ENCODE measurements at regions not wholly inside any gene's neighbourhood (a gene's known extent, or its start where the extent isn't known, plus 50 kb on each side); places are given as distances from the start of the nearest gene placed in this dataset.

- H3K4me1 Mint-ChIP-seq, result peaks cover 4% of the 10 kb centered on the region
- intact Hi-C loops (cut with DNase I, micrococcal nuclease), result no loop called here
- DNase-seq (no peak), ATAC-seq (no peak)
- H3K27me3 Mint-ChIP-seq, result peaks cover 5% of the 10 kb centered on the region
- H3K9me3 Mint-ChIP-seq (ENCODE audit: low read depth), result peaks cover 3% of the 10 kb centered on the region
- no peak overlapping the region for H3K4me3 Mint-ChIP-seq
- CTCF ChIA-PET, result interaction anchor here (0.9 to 1.6 kb wide), 2 partner anchors 22 to 35 kb away, joined by 3 to 5 read pairs; no protein-coding TSS in a partner anchor
- H3K27ac Mint-ChIP-seq, result no peak overlapping the region
- H3K36me3 Mint-ChIP-seq (ENCODE audit: low read depth), result no peaks in the 10 kb centered on the region
- POLR2A ChIA-PET, result no interaction called here
Observed at GRCh38 chr6:53446151-53446550, 97.4 kb upstream of the ELOVL5 start.

GRCh38 chr6:53441761-53442160 is 93.0 kb upstream of the ELOVL5 start:
- no peaks in the 10 kb centered on the region for H3K9me3 Mint-ChIP-seq (ENCODE audit: low read depth)
- POLR2A ChIA-PET, result no interaction called here
- DNase-seq, result no peak
- peaks cover 19% of the 10 kb centered on the region for H3K4me1 Mint-ChIP-seq
- peaks cover 5% of the 10 kb centered on the region for H3K27me3 Mint-ChIP-seq
- intact Hi-C loops (cut with DNase I, micrococcal nuclease), result loop anchor here (1.0 to 5.0 kb wide), 3 partner anchors 14 to 51 kb away; no protein-coding TSS in a partner anchor
- no peak overlapping the region for H3K4me3 Mint-ChIP-seq
- no peak for ATAC-seq
- no peak overlapping the region for H3K27ac Mint-ChIP-seq
- CTCF ChIA-PET, result interaction anchor here (0.9 to 1.8 kb wide), 3 partner anchors 14 to 269 kb away, joined by 3 to 9 read pairs (median 5); no protein-coding TSS in a partner anchor
- H3K36me3 Mint-ChIP-seq (ENCODE audit: low read depth), result no peaks in the 10 kb centered on the region

- intact Hi-C loops (cut with DNase I, micrococcal nuclease), result loop anchor here (1.0 to 5.0 kb wide), 3 partner anchors 14 to 52 kb away; no protein-coding TSS in a partner anchor
- H3K4me1 Mint-ChIP-seq, result peaks cover 22% of the 10 kb centered on the region
Observed at GRCh38 chr6:53441035-53441493, 92.3 kb upstream of the ELOVL5 start.

GRCh38 chr6:53440336-53440945 is 91.7 kb upstream of the ELOVL5 start:
- Mint-ChIP-seq H3K9me3 (ENCODE audit: low read depth) (no peaks in the 10 kb centered on the region), H3K27ac (no peak overlapping the region), H3K27me3 (peaks cover 5% of the 10 kb centered on the region), H3K36me3 (ENCODE audit: low read depth) (no peaks in the 10 kb centered on the region), H3K4me1 (peaks cover 22% of the 10 kb centered on the region), H3K4me3 (no peak overlapping the region)
- intact Hi-C loops (cut with DNase I, micrococcal nuclease), result loop anchor here (2.0 to 5.0 kb wide), 2 partner anchors 42 to 52 kb away; no protein-coding TSS in a partner anchor
- ChIA-PET CTCF (interaction anchor here (1.8 to 2.2 kb wide), 2 partner anchors 12 to 268 kb away, joined by 4 to 9 read pairs; no protein-coding TSS in a partner anchor), POLR2A (interaction anchor here (0.5 to 0.7 kb wide), 3 partner anchors 18 to 422 kb away, joined by 3 read pairs; no protein-coding TSS in a partner anchor)
- no peak for DNase-seq
- ATAC-seq, result no peak

More at GRCh38 chr6:53441035-53441493, 92.3 kb upstream of the ELOVL5 start:
- no peaks in the 10 kb centered on the region for H3K9me3 Mint-ChIP-seq (ENCODE audit: low read depth)
- no peak overlapping the region for H3K27ac Mint-ChIP-seq
- H3K36me3 Mint-ChIP-seq (ENCODE audit: low read depth), result no peaks in the 10 kb centered on the region
- H3K27me3 Mint-ChIP-seq, result peaks cover 5% of the 10 kb centered on the region
- ChIA-PET POLR2A (interaction anchor here (0.5 to 0.7 kb wide), 3 partner anchors 17 to 423 kb away, joined by 3 read pairs; no protein-coding TSS in a partner anchor), CTCF (interaction anchor here (1.8 to 2.2 kb wide), 2 partner anchors 13 to 268 kb away, joined by 4 to 9 read pairs; no protein-coding TSS in a partner anchor)
- H3K4me3 Mint-ChIP-seq, result no peak overlapping the region
- DNase-seq, result peak; percentile 14
- peak; percentile 83 for ATAC-seq

- intact Hi-C loops (cut with DNase I, micrococcal nuclease), result loop anchor here in 1 of 2 experiments (5.0 kb wide), 1 partner anchor 77 kb away; no protein-coding TSS in a partner anchor
- ATAC-seq (no peak), DNase-seq (no peak)
- H3K4me3 Mint-ChIP-seq, result no peak overlapping the region
- H3K36me3 Mint-ChIP-seq (ENCODE audit: low read depth), result no peaks in the 10 kb centered on the region
- H3K9me3 Mint-ChIP-seq (ENCODE audit: low read depth), result no peaks in the 10 kb centered on the region
- CTCF ChIA-PET, result interaction anchor here (0.6 to 2.2 kb wide), 9 partner anchors 8 to 354 kb away, joined by 3 to 5 read pairs (median 3); no protein-coding TSS in a partner anchor
- peaks cover 5% of the 10 kb centered on the region for H3K27me3 Mint-ChIP-seq
- peaks cover 22% of the 10 kb centered on the region for H3K4me1 Mint-ChIP-seq
- POLR2A ChIA-PET, result no interaction called here
- H3K27ac Mint-ChIP-seq, result no peak overlapping the region
Observed at GRCh38 chr6:53439556-53439955, 90.8 kb upstream of the ELOVL5 start.

- H3K27me3 Mint-ChIP-seq, result peaks cover 3% of the 10 kb centered on the region
- intact Hi-C loops (cut with DNase I, micrococcal nuclease), result loop anchor here (1.0 to 5.0 kb wide), 4 partner anchors 47 to 265 kb away; partner anchors contain the start of gene ELOVL5 (in 1 of the 2)
- H3K36me3 Mint-ChIP-seq (ENCODE audit: low read depth), result no peaks in the 10 kb centered on the region
- no peaks in the 10 kb centered on the region for H3K9me3 Mint-ChIP-seq (ENCODE audit: low read depth)
- peaks cover 28% of the 10 kb centered on the region for H3K4me1 Mint-ChIP-seq
- peak; percentile 34 for DNase-seq
- no peak overlapping the region for H3K27ac Mint-ChIP-seq
- POLR2A ChIA-PET, result interaction anchor here (0.6 kb wide), 1 partner anchor 47 kb away, joined by 5 read pairs; no protein-coding TSS in a partner anchor
- CTCF ChIA-PET, result interaction anchor here (0.6 to 2.2 kb wide), 9 partner anchors 11 to 944 kb away, joined by 3 to 14 read pairs (median 3); no protein-coding TSS in a partner anchor
- H3K4me3 Mint-ChIP-seq, result no peak overlapping the region
- ATAC-seq, result peak; percentile 53
Observed at GRCh38 chr6:53437557-53438202, 88.9 kb upstream of the ELOVL5 start.

- Mint-ChIP-seq H3K4me1 (peaks cover 28% of the 10 kb centered on the region), H3K36me3 (ENCODE audit: low read depth) (no peaks in the 10 kb centered on the region), H3K27ac (no peak overlapping the region), H3K9me3 (ENCODE audit: low read depth) (no peaks in the 10 kb centered on the region), H3K27me3 (no peaks in the 10 kb centered on the region), H3K4me3 (no peak overlapping the region)
- intact Hi-C loops (cut with DNase I, micrococcal nuclease), result loop anchor here (1.0 to 5.0 kb wide), 4 partner anchors 48 to 264 kb away; partner anchors contain the start of gene ELOVL5 (in 1 of the 2)
- ChIA-PET POLR2A (interaction anchor here (0.6 kb wide), 1 partner anchor 48 kb away, joined by 5 read pairs; no protein-coding TSS in a partner anchor), CTCF (interaction anchor here (0.6 to 2.2 kb wide), 9 partner anchors 8 to 943 kb away, joined by 3 to 14 read pairs (median 3); no protein-coding TSS in a partner anchor)
- DNase-seq, result no peak
- peak; percentile 20 for ATAC-seq
Observed at GRCh38 chr6:53436526-53437303, 88.0 kb upstream of the ELOVL5 start.

GRCh38 chr6:53433951-53434285 is 85.2 kb upstream of the ELOVL5 start:
- H3K4me1 Mint-ChIP-seq, result peaks cover 27% of the 10 kb centered on the region
- no peak overlapping the region for H3K4me3 Mint-ChIP-seq
- DNase-seq (no peak), ATAC-seq (no peak)
- H3K27ac Mint-ChIP-seq, result no peak overlapping the region
- no peaks in the 10 kb centered on the region for H3K9me3 Mint-ChIP-seq (ENCODE audit: low read depth)
- intact Hi-C loops (cut with DNase I, micrococcal nuclease), result no loop called here
- H3K27me3 Mint-ChIP-seq, result no peaks in the 10 kb centered on the region
- ChIA-PET CTCF (interaction anchor here (1.2 kb wide), 1 partner anchor 51 kb away, joined by 4 read pairs; no protein-coding TSS in a partner anchor), POLR2A (no interaction called here)
- no peaks in the 10 kb centered on the region for H3K36me3 Mint-ChIP-seq (ENCODE audit: low read depth)

- H3K36me3 Mint-ChIP-seq (ENCODE audit: low read depth), result no peaks in the 10 kb centered on the region
- ChIA-PET CTCF (interaction anchor here (0.6 to 1.2 kb wide), 2 partner anchors 51 to 170 kb away, joined by 3 to 4 read pairs; no protein-coding TSS in a partner anchor), POLR2A (no interaction called here)
- ATAC-seq, result no peak
- H3K4me1 Mint-ChIP-seq, result peaks cover 29% of the 10 kb centered on the region
- intact Hi-C loops (cut with DNase I, micrococcal nuclease), result no loop called here
- H3K27ac Mint-ChIP-seq, result no peak overlapping the region
- H3K4me3 Mint-ChIP-seq, result no peak overlapping the region
- no peaks in the 10 kb centered on the region for H3K9me3 Mint-ChIP-seq (ENCODE audit: low read depth)
- no peak for DNase-seq
- H3K27me3 Mint-ChIP-seq, result no peaks in the 10 kb centered on the region
Observed at GRCh38 chr6:53433261-53433950, 84.7 kb upstream of the ELOVL5 start.

GRCh38 chr6:53432318-53433161 is 83.8 kb upstream of the ELOVL5 start:
- H3K27ac Mint-ChIP-seq, result no peak overlapping the region
- H3K9me3 Mint-ChIP-seq (ENCODE audit: low read depth), result no peaks in the 10 kb centered on the region
- ChIA-PET CTCF (interaction anchor here (0.6 to 1.5 kb wide), 5 partner anchors 15 to 260 kb away, joined by 3 to 7 read pairs (median 3); no protein-coding TSS in a partner anchor), POLR2A (no interaction called here)
- no peak for DNase-seq
- no peak for ATAC-seq
- H3K27me3 Mint-ChIP-seq, result no peaks in the 10 kb centered on the region
- H3K4me3 Mint-ChIP-seq, result no peak overlapping the region
- intact Hi-C loops (cut with DNase I, micrococcal nuclease), result no loop called here
- peaks cover 31% of the 10 kb centered on the region for H3K4me1 Mint-ChIP-seq
- no peaks in the 10 kb centered on the region for H3K36me3 Mint-ChIP-seq (ENCODE audit: low read depth)
